Neural cell (in vitro differentiated cells): ENCODE measurements at regions not wholly inside any gene's neighbourhood (a gene's known extent, or its start where the extent isn't known, plus 50 kb on each side); places are given as distances from the start of the nearest gene placed in this dataset.

Experiments
- H2AFZ ChIP-seq: fragments of 200-600, 300-800 bp; sonication (generic), shearing (Covaris generic); 2 replicates; pipeline ENCODE4 v1.6.0; 2014; ENCODE audit warnings: low read depth, mild to moderate bottlenecking, antibody characterized with exemption, low read length, moderate library complexity
- H3F3A ChIP-seq: fragments of 200-600 bp; shearing (Covaris generic); 2 replicates; pipeline ENCODE4 v1.6.1; 2016; ENCODE audit warnings: mild to moderate bottlenecking, moderate library complexity, mixed read lengths, antibody characterized with exemption, low read length; ENCODE audit not compliant: insufficient read depth, poor library complexity, severe bottlenecking
- H3K27ac ChIP-seq: fragments of 200-600, 300-800 bp; sonication (generic), shearing (Covaris generic); 2 replicates; pipeline ENCODE4 v1.5.1; 2014; ENCODE audit warnings: mild to moderate bottlenecking, low read length, moderate library complexity
- H3K27me3 ChIP-seq: fragments of 300-800, 200-600 bp; sonication (generic), shearing (Covaris generic); 2 replicates; pipeline ENCODE4 v1.6.0; 2014; ENCODE audit warnings: mild to moderate bottlenecking, low read depth, low read length, moderate library complexity; ENCODE audit not compliant: insufficient read depth
- H3K36me3 ChIP-seq: fragments of 300-800, 200-600 bp; sonication (generic), shearing (Covaris generic); 2 replicates; pipeline ENCODE4 v1.5.1; 2014; ENCODE audit warnings: mild to moderate bottlenecking, antibody characterized with exemption, low read length, moderate library complexity; ENCODE audit not compliant: insufficient read depth
- H3K4me2 ChIP-seq: fragments of 300-800, 200-600 bp; sonication (generic), shearing (Covaris generic); 2 replicates; pipeline ENCODE4 v1.6.0; 2014; ENCODE audit warnings: mild to moderate bottlenecking, low read length
- H3K4me3 ChIP-seq: fragments of 300-800, 200-600 bp; sonication (generic), shearing (Covaris generic); 2 replicates; pipeline ENCODE4 v1.5.1; 2014; ENCODE audit warnings: mild to moderate bottlenecking, low read length, moderate library complexity
- H3K79me2 ChIP-seq: fragments of 200-600 bp; shearing (Covaris generic); replicated peaks from 2 replicates; pipeline ENCODE4 v1.6.0; 2014; ENCODE audit warnings: mild to moderate bottlenecking, low read length, moderate library complexity; ENCODE audit not compliant: insufficient read depth
- H3K9ac ChIP-seq: fragments of 300-800, 200-600 bp; sonication (generic), shearing (Covaris generic); 2 replicates; pipeline ENCODE4 v1.6.1; 2016; ENCODE audit warnings: mild to moderate bottlenecking, low read length, mixed read lengths
- H3K9me2 ChIP-seq: fragments of 200-600 bp; shearing (Covaris generic); 2 replicates; pipeline ENCODE4 v1.6.1; 2016; ENCODE audit warnings: mild to moderate bottlenecking, low read length, mixed read lengths; ENCODE audit not compliant: insufficient read depth
- H3K9me3 ChIP-seq: fragments of 200-600, 300-800 bp; sonication (generic), shearing (Covaris generic); 2 replicates; pipeline ENCODE4 v1.6.1; 2016; ENCODE audit warnings: mild to moderate bottlenecking, mixed run types, low read length, moderate library complexity, mixed read lengths
- H4K20me1 ChIP-seq: fragments of 200-600 bp; shearing (Covaris generic); 2 replicates; pipeline ENCODE4 v1.6.1; 2016; ENCODE audit warnings: mild to moderate bottlenecking, mixed run types; ENCODE audit not compliant: insufficient read depth
- CTCF ChIP-seq: fragments of 450-650 bp; IDR thresholded peaks from 2 replicates; pipeline ENCODE4 v1.5.1; 2014; ENCODE audit warnings: antibody characterized with exemption, mild to moderate bottlenecking, moderate library complexity; ENCODE audit not compliant: poor library complexity, severe bottlenecking
- EP300 ChIP-seq: fragments of 450-650 bp; conservative IDR thresholded peaks from 2 replicates; pipeline ENCODE4 v1.6.1; 2014; ENCODE audit warnings: antibody characterized with exemption, mild to moderate bottlenecking, moderate library complexity; ENCODE audit not compliant: poor library complexity, severe bottlenecking
- EZH2 ChIP-seq: fragments of 200-600, 300-800 bp; shearing (Covaris generic), sonication (generic); IDR thresholded peaks from 2 replicates; pipeline ENCODE4 v1.6.1; 2014; ENCODE audit warnings: antibody characterized with exemption, low read length, borderline replicate concordance, mild to moderate bottlenecking; ENCODE audit not compliant: insufficient read depth, poor library complexity, severe bottlenecking
- MXI1 ChIP-seq: fragments of 450-650 bp; conservative IDR thresholded peaks from 2 replicates; pipeline ENCODE4 v1.6.1; 2014; ENCODE audit warnings: antibody characterized with exemption, mild to moderate bottlenecking; ENCODE audit not compliant: poor library complexity, severe bottlenecking
- POLR2AphosphoS5 ChIP-seq: IDR thresholded peaks from 2 replicates; pipeline ENCODE4 v1.6.1; 2012
- RAD21 ChIP-seq: fragments of 450-650 bp; conservative IDR thresholded peaks from 2 replicates; pipeline ENCODE4 v1.6.1; 2014; ENCODE audit warnings: antibody characterized with exemption, mild to moderate bottlenecking, moderate library complexity
- REST ChIP-seq: IDR thresholded peaks from 2 replicates; pipeline ENCODE4 v1.6.1; 2012; ENCODE audit warnings: borderline replicate concordance
- SMC3 ChIP-seq: fragments of 450-650 bp; conservative IDR thresholded peaks from 2 replicates; pipeline ENCODE4 v1.6.1; 2014; ENCODE audit warnings: antibody characterized with exemption, mild to moderate bottlenecking, moderate library complexity; ENCODE audit not compliant: poor library complexity
- TAF1 ChIP-seq: IDR thresholded peaks from 2 replicates; pipeline ENCODE4 v1.6.1; 2012; ENCODE audit warnings: low read depth

GRCh38 chr11:80698637-80699036 lies 1257.8 kb upstream of the TENM4 start:
- Histone ChIP-seq H3K27ac (no peak overlapping the region), H3K4me2 (no peak overlapping the region), H2AFZ (no peak overlapping the region), H3F3A (no peaks in the 10 kb centered on the region), H3K36me3 (no peaks in the 10 kb centered on the region), H3K9me2 (no peaks in the 10 kb centered on the region), H3K79me2 (no peaks in the 10 kb centered on the region), H3K9me3 (no peaks in the 10 kb centered on the region), H3K4me3 (no peak overlapping the region), H4K20me1 (no peaks in the 10 kb centered on the region), H3K27me3 (no peaks in the 10 kb centered on the region), H3K9ac (no peak overlapping the region)
- TF ChIP-seq REST: no peak
- no peak for TF ChIP-seq RAD21

- Histone ChIP-seq H3K4me2 (no peak overlapping the region), H3K9me3 (no peaks in the 10 kb centered on the region), H4K20me1 (no peaks in the 10 kb centered on the region), H3K9me2 (no peaks in the 10 kb centered on the region), H3K79me2 (no peaks in the 10 kb centered on the region), H3K9ac (no peak overlapping the region), H3K27ac (no peak overlapping the region), H3K36me3 (no peaks in the 10 kb centered on the region), H3K4me3 (no peak overlapping the region), H3F3A (no peaks in the 10 kb centered on the region), H3K27me3 (no peaks in the 10 kb centered on the region), H2AFZ (no peak overlapping the region)
- no peak for TF ChIP-seq POLR2AphosphoS5
- no peak for TF ChIP-seq EP300
- no peak for TF ChIP-seq MXI1
- no peak for TF ChIP-seq EZH2
- no peak for TF ChIP-seq REST
- TF ChIP-seq SMC3: no peak
- no peak for TF ChIP-seq RAD21
- no peak for TF ChIP-seq TAF1
- no peak for TF ChIP-seq CTCF
Observed at GRCh38 chr11:80694385-80694784, 1253.6 kb upstream of the TENM4 start.
